B cell (primary cell): ENCODE measurements at regions not wholly inside any gene's neighbourhood (a gene's known extent, or its start where the extent isn't known, plus 50 kb on each side); places are given as distances from the start of the nearest gene placed in this dataset.
"Not testable (repeated sequence)": the region's sequence is repeated elsewhere in the genome, so short reads cannot be mapped to it uniquely, and the experiment has no call there.

Experiments used
- ATAC-seq: fragments of 200-7000 bp; cut with Tn5 transposase; one replicate; pipeline ENCODE4 v1.10.0; 2021; ENCODE audit warnings: low read depth, mild to moderate bottlenecking, moderate number of reproducible peaks, moderate library complexity
- CTCF ChIA-PET: fragments of 350-600 bp; sonication (Branson Sonifier 250); formaldehyde crosslinking; loops from one replicate; lab custom pipeline; 2021; ENCODE audit warnings: antibody characterized with exemption, inconsistent platforms; lab: Charles Lee
- POLR2A ChIA-PET: fragments of 350-600 bp; sonication (Branson Sonifier 250); formaldehyde crosslinking; loops from one replicate; lab custom pipeline; 2021; ENCODE audit warnings: antibody characterized with exemption; lab: Charles Lee
- DNase-seq: peaks from one replicate; pipeline ENCODE4 v3.0.0; 2013
- H2AFZ ChIP-seq: 2 replicates; pipeline ENCODE4 v1.6.1; 2012; ENCODE audit warnings: mild to moderate bottlenecking, low read depth, low read length; ENCODE audit not compliant: insufficient read depth, poor library complexity, severe bottlenecking
- H3K27ac ChIP-seq, 2 donors: 1 replicate in 1 of 2; 2 replicates in 1 of 2; pipeline ENCODE4 v1.5.1; 2012 to 2013; ENCODE audit warnings: low read length in 2 of 2, mild to moderate bottlenecking in 2 of 2, moderate library complexity in 1 of 2
- H3K27me3 ChIP-seq, 4 experiments: fragments of 200-600 bp in 1 of 4; sonication (generic) in 1 of 4; replicated peaks in 1 of 4; 1 replicate in 2 of 4; 2 replicates in 2 of 4; pipeline versions ENCODE4 v1.6.1 to v1.7.0; 2013 to 2016; ENCODE audit warnings: low read length in 3 of 4, mild to moderate bottlenecking in 2 of 4, mixed read lengths in 1 of 4, moderate library complexity in 1 of 4; ENCODE audit not compliant: insufficient read depth in 4 of 4, control insufficient read depth in 3 of 4; ENCODE audit errors: control extremely low read depth in 1 of 4
- H3K36me3 ChIP-seq, 2 experiments: replicated peaks in 1 of 2; 1 replicate in 1 of 2; 2 replicates in 1 of 2; pipeline versions ENCODE4 v1.6.1 to v1.7.1; 2013; ENCODE audit warnings: low read length in 1 of 2; ENCODE audit not compliant: insufficient read depth in 2 of 2, control insufficient read depth in 1 of 2; ENCODE audit errors: control extremely low read depth in 1 of 2, extremely low read depth in 1 of 2
- H3K4me1 ChIP-seq, 2 donors: fragments of 200-600 bp in 1 of 2; sonication (generic) in 1 of 2; 1 replicate in 1 of 2; 2 replicates in 1 of 2; pipeline versions ENCODE4 v1.5.1 to v1.6.1; 2013 to 2017; ENCODE audit warnings: low read length in 2 of 2; ENCODE audit not compliant: control insufficient read depth in 2 of 2, insufficient read depth in 2 of 2
- H3K4me2 ChIP-seq: replicated peaks from 2 replicates; pipeline ENCODE3; 2012; ENCODE audit warnings: mild to moderate bottlenecking, low read depth, low read length; ENCODE audit not compliant: poor library complexity, severe bottlenecking
- H3K4me3 ChIP-seq, 5 experiments: fragments of 200-600 bp in 1 of 5; sonication (generic) in 1 of 5; 1 replicate in 3 of 5; 2 replicates in 2 of 5; pipeline versions ENCODE4 v1.5.1 to v1.7.0; 2011 to 2016; ENCODE audit warnings: low read length in 4 of 5, mild to moderate bottlenecking in 4 of 5, low read depth in 2 of 5, control low read depth in 1 of 5, moderate library complexity in 1 of 5; ENCODE audit not compliant: insufficient read depth in 1 of 5; ENCODE audit errors: control extremely low read depth in 1 of 5, extremely low read depth in 1 of 5
- H3K79me2 ChIP-seq: fragments of 200-600 bp; sonication (generic); one replicate; pipeline ENCODE4 v1.6.0; 2016; ENCODE audit warnings: low read length; ENCODE audit not compliant: control insufficient read depth, insufficient read depth
- H3K9ac ChIP-seq: fragments of 200-600 bp; sonication (generic); 2 replicates; pipeline ENCODE4 v1.6.1; 2017; ENCODE audit warnings: mild to moderate bottlenecking, low read length, moderate library complexity
- H3K9me3 ChIP-seq, 3 donors: one replicate each; pipeline versions ENCODE4 v1.6.1 to v1.7.1; 2013; ENCODE audit warnings: low read length in 2 of 3; ENCODE audit not compliant: control insufficient read depth in 2 of 3, insufficient read depth in 1 of 3; ENCODE audit errors: control extremely low read depth in 1 of 3
- H4K20me1 ChIP-seq: 2 replicates; pipeline ENCODE4 v1.6.0; 2012; ENCODE audit warnings: mild to moderate bottlenecking, low read length; ENCODE audit not compliant: insufficient read depth, control insufficient read depth, poor library complexity, severe bottlenecking
- H3K27ac Mint-ChIP-seq: one replicate; pipeline ENCODE4 v1.8.0; 2021; ENCODE audit warnings: mixed read lengths
- H3K27me3 Mint-ChIP-seq: one replicate; pipeline ENCODE4 v1.8.0; 2021; ENCODE audit warnings: mixed read lengths
- H3K4me1 Mint-ChIP-seq: one replicate; pipeline ENCODE4 v1.8.0; 2021; ENCODE audit warnings: mixed read lengths
- H3K4me3 Mint-ChIP-seq: one replicate; pipeline ENCODE4 v1.8.0; 2021; ENCODE audit warnings: mixed read lengths
- H3K9me3 Mint-ChIP-seq: one replicate; pipeline ENCODE4 v1.8.0; 2022; ENCODE audit warnings: mixed read lengths; ENCODE audit not compliant: insufficient read depth
- EZH2 ChIP-seq: IDR thresholded peaks from 2 replicates; pipeline ENCODE4 v1.6.1; 2012; ENCODE audit warnings: borderline replicate concordance, low read depth, mild to moderate bottlenecking, moderate library complexity, low read length; ENCODE audit not compliant: insufficient read depth, poor library complexity, severe bottlenecking
- WGBS: methylation state at CpG from one replicate; pipeline ENCODE4 v1.1.5; 2013; ENCODE audit warnings: missing lambda C conversion rate; ENCODE audit not compliant: insufficient coverage; 5-methylcytosine and 5-hydroxymethylcytosine counted together
- intact Hi-C: fragments of 100-400 bp; cut with micrococcal nuclease; formaldehyde crosslinking; loops from one replicate; pipeline ENCODE4 v1.10.0; 2022
- TF ChIP-seq, protein P1 (sequence below): fragments of 200-600 bp; IDR thresholded peaks from one replicate; pipeline ENCODE4 v1.8.0; 2022; ENCODE audit warnings: antibody characterized with exemption, mild to moderate bottlenecking

DNA sequence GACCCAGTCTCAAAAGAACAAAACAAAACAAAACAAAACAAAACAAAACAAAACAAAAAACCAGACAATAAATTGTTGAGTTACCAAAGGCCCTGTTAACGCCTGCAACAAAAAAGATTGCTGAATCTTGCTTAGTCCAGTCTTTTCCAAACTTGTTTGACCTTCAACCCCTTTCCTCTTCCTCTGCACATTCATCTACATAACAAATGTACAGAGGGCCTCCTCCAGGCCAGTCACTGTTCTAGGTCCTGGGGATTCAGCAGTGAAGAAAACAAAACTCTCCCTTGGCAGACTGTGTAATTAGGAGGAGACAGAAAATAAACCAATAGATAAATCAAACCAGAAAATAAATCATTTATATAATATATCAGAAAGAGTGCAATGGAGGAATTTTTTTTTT, 294.0 kb upstream of the ADGRL2 start:
- ChIA-PET CTCF (no interaction called here), POLR2A (no interaction called here)
- WGBS: 100% methylated on average over 1 of the region's 1 CpG

DNA sequence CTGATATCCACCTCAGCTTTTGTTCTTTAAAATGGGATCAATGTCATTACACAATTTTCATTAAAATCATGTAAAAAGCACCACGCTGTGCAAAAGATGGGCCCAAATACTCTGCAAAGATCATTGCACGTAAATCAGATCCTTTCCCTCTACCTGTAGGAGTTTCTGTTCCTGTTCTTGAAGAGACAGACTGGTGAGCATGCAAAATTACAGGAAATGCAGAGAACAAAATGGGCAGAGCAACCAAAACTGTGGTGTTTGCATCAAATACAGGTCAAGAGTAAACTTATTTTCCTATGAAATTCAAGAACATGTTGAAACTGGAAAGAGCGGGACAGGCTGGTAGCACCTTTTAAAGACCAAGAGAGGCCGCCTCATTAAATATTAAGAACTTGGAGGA, 294.9 kb upstream of the ADGRL2 start:
- Histone ChIP-seq H3K4me1 (peaks cover 5 to 8% of the 10 kb centered on the region in 2 donors), H3K9me3 (no peaks in the 10 kb centered on the region), H3K36me3 (no peaks in the 10 kb centered on the region), H3K4me2 (peak overlapping the region; percentile 41), H3K27me3 (no peaks in the 10 kb centered on the region), H3K27ac (no peak overlapping the region), H2AFZ (no peak overlapping the region), H3K4me3 (no peak overlapping the region), H3K79me2 (no peaks in the 10 kb centered on the region), H4K20me1 (no peaks in the 10 kb centered on the region), H3K9ac (no peak overlapping the region)
- intact Hi-C loops: no loop called here
- no peak for ATAC-seq
- WGBS: 67% methylated on average over 1 of the region's 4 CpGs
- Mint-ChIP-seq H3K9me3 (no peaks in the 10 kb centered on the region), H3K4me3 (peak overlapping the region; percentile 6), H3K4me1 (peaks cover 6% of the 10 kb centered on the region), H3K27me3 (no peaks in the 10 kb centered on the region), H3K27ac (no peak overlapping the region)
- CTCF ChIA-PET: no interaction called here
- no peak for TF ChIP-seq EZH2
- TF ChIP-seq, protein P1, sequence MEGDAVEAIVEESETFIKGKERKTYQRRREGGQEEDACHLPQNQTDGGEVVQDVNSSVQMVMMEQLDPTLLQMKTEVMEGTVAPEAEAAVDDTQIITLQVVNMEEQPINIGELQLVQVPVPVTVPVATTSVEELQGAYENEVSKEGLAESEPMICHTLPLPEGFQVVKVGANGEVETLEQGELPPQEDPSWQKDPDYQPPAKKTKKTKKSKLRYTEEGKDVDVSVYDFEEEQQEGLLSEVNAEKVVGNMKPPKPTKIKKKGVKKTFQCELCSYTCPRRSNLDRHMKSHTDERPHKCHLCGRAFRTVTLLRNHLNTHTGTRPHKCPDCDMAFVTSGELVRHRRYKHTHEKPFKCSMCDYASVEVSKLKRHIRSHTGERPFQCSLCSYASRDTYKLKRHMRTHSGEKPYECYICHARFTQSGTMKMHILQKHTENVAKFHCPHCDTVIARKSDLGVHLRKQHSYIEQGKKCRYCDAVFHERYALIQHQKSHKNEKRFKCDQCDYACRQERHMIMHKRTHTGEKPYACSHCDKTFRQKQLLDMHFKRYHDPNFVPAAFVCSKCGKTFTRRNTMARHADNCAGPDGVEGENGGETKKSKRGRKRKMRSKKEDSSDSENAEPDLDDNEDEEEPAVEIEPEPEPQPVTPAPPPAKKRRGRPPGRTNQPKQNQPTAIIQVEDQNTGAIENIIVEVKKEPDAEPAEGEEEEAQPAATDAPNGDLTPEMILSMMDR: no peak
- DNase-seq: peak; percentile 37
- POLR2A ChIA-PET: no interaction called here

More for the DNA sequence above, 294.0 kb upstream of the ADGRL2 start:
- intact Hi-C loops: no loop called here
- Histone ChIP-seq H3K27ac (no peak overlapping the region), H3K36me3 (no peaks in the 10 kb centered on the region), H4K20me1 (no peaks in the 10 kb centered on the region), H3K27me3 (no peaks in the 10 kb centered on the region), H3K4me2 (no peak overlapping the region), H3K79me2 (no peaks in the 10 kb centered on the region), H3K9ac (no peak overlapping the region), H3K4me3 (no peak overlapping the region), H3K9me3 (no peaks in the 10 kb centered on the region), H2AFZ (no peak overlapping the region), H3K4me1 (peaks cover 5 to 8% of the 10 kb centered on the region in 2 donors)
- no peak overlapping the region for H3K4me3 Mint-ChIP-seq
- peaks cover 6% of the 10 kb centered on the region for H3K4me1 Mint-ChIP-seq
- TF ChIP-seq EZH2: no peak
- TF ChIP-seq, protein P1: no peak
- no peak for ATAC-seq
- no peak for DNase-seq
- no peaks in the 10 kb centered on the region for H3K9me3 Mint-ChIP-seq
- H3K27ac Mint-ChIP-seq: no peak overlapping the region
- H3K27me3 Mint-ChIP-seq: no peaks in the 10 kb centered on the region

DNA sequence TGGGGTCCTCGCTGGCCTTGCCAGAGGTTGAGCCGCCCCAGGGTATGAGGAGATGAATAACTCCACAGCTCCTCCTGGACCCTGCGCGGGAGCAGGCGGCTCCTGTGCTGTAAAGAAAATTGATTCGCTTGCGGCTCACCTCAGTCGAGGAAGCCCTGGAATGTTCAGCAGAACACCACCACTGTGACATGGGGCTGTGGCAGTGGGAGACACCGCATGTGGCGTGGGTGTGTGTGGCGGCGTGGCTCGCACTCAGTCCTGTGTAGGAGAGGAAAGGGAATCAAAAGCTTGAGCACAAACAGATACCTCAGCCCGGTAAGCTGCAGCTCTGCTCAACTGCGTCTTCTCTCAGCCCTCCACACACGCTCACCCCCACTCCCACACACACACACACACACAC, 295.9 kb upstream of the ADGRL2 start:
- ATAC-seq, H3K36me3 ChIP-seq, POLR2A ChIA-PET, H3K4me3 ChIP-seq, DNase-seq, H3K4me1 Mint-ChIP-seq, H4K20me1 ChIP-seq, H3K27me3 ChIP-seq, H3K79me2 ChIP-seq, H3K9me3 ChIP-seq, H3K27ac Mint-ChIP-seq, H3K4me2 ChIP-seq, H2AFZ ChIP-seq, H3K9ac ChIP-seq, H3K9me3 Mint-ChIP-seq, H3K27me3 Mint-ChIP-seq, H3K27ac ChIP-seq, CTCF ChIA-PET, H3K4me3 Mint-ChIP-seq, intact Hi-C loops, H3K4me1 ChIP-seq: not testable (repeated sequence)
- WGBS: 90% methylated on average over 4 of the region's 16 CpGs
